MM.1S (cell line): ENCODE measurements at regions not wholly inside any gene's neighbourhood (a gene's known extent, or its start where the extent isn't known, plus 50 kb on each side); places are given as distances from the start of the nearest gene placed in this dataset.

ENCODE experiments used
- DNase-seq: peaks from one replicate; pipeline ENCODE4 v3.0.0-alpha.2; 2015
- H2AFZ ChIP-seq: fragments of 300-600 bp; sonication (generic); 2 replicates; pipeline ENCODE4 v1.6.0; 2016; ENCODE audit warnings: antibody characterized with exemption, low read length
- H3F3A ChIP-seq: fragments of 300-600 bp; sonication (generic); 2 replicates; pipeline ENCODE4 v1.6.1; 2016; ENCODE audit warnings: mild to moderate bottlenecking, antibody characterized with exemption, low read length, moderate library complexity, mixed read lengths; ENCODE audit not compliant: insufficient read depth
- H3K27ac ChIP-seq: fragments of 300-600 bp; sonication (generic); 2 replicates; pipeline ENCODE4 v1.5.1; 2016; ENCODE audit warnings: mild to moderate bottlenecking, low read length
- H3K27me3 ChIP-seq: fragments of 300-600 bp; sonication (generic); replicated peaks from 2 replicates; pipeline ENCODE4 v1.6.0; 2016; ENCODE audit warnings: low read length; ENCODE audit not compliant: insufficient read depth
- H3K36me3 ChIP-seq: fragments of 300-600 bp; sonication (generic); replicated peaks from 2 replicates; pipeline ENCODE4 v1.6.1; 2016; ENCODE audit warnings: mild to moderate bottlenecking, low read length, mixed read lengths; ENCODE audit not compliant: insufficient read depth
- H3K4me1 ChIP-seq: fragments of 300-600 bp; sonication (generic); 2 replicates; pipeline ENCODE4 v1.6.1; 2016; ENCODE audit warnings: low read length, mixed read lengths
- H3K4me2 ChIP-seq: fragments of 300-600 bp; sonication (generic); 2 replicates; pipeline ENCODE4 v1.6.0; 2016; ENCODE audit warnings: low read depth, low read length
- H3K4me3 ChIP-seq: fragments of 300-600 bp; sonication (generic); 2 replicates; pipeline ENCODE4 v1.5.1; 2016; ENCODE audit warnings: low read length, mixed read lengths
- H3K79me2 ChIP-seq: fragments of 300-600 bp; sonication (generic); 2 replicates; pipeline ENCODE4 v1.6.1; 2016; ENCODE audit warnings: mixed run types, low read length, mixed read lengths
- H3K9ac ChIP-seq: fragments of 300-600 bp; sonication (generic); 2 replicates; pipeline ENCODE4 v1.6.1; 2016; ENCODE audit warnings: low read length, mixed read lengths
- H3K9me2 ChIP-seq: fragments of 300-600 bp; sonication (generic); replicated peaks from 2 replicates; pipeline ENCODE4 v1.6.1; 2016; ENCODE audit warnings: mild to moderate bottlenecking, low read length, mixed read lengths; ENCODE audit not compliant: insufficient read depth
- H3K9me3 ChIP-seq: fragments of 300-600 bp; sonication (generic); replicated peaks from 2 replicates; pipeline ENCODE4 v1.6.1; 2016; ENCODE audit warnings: mild to moderate bottlenecking, low read length, mixed read lengths; ENCODE audit not compliant: insufficient read depth
- H4K20me1 ChIP-seq: fragments of 300-600 bp; sonication (generic); 2 replicates; pipeline ENCODE4 v1.6.1; 2016; ENCODE audit warnings: mild to moderate bottlenecking, low read length, moderate library complexity, mixed read lengths; ENCODE audit not compliant: insufficient read depth
- EZH2 ChIP-seq: fragments of 300-600 bp; sonication (generic); optimal IDR thresholded peaks from 2 replicates; pipeline ENCODE3; 2017; ENCODE audit warnings: low read depth, mild to moderate bottlenecking, antibody characterized with exemption, low read length, mixed read lengths
- EZH2phosphoT487 ChIP-seq: fragments of 300-600 bp; sonication (generic); IDR thresholded peaks from 2 replicates; pipeline ENCODE4 v1.6.1; 2018; ENCODE audit warnings: antibody characterized with exemption, low read length
- TF ChIP-seq, protein P1 (sequence below): fragments of 300-600 bp; sonication (generic); IDR thresholded peaks from 2 replicates; pipeline ENCODE4 v1.5.1; 2016; ENCODE audit warnings: antibody characterized with exemption, low read length, mixed read lengths

DNA sequence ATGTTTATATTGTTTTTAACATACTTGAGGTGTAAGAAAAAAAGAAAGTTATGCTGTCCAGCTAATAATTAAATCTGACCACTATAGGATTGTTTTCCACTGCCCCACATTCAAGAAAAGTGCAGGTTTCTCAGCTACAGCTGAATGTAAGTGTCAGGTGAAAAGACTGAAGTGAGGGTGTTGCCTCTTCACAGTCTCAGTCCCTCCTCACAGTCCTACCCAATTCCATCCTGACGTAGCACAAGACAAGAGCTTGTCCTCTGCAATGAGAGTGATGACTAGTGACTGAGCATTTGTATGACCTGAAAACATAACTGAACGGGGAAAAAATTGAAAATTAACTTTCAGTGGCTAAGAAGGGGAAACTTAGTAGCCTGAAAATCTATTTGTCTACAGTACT, 1039.5 kb downstream of the ADGRL2 start:
- no peaks in the 10 kb centered on the region for H3K79me2 ChIP-seq
- no peaks in the 10 kb centered on the region for H3F3A ChIP-seq
- H3K27me3 ChIP-seq = no peaks in the 10 kb centered on the region
- H3K4me2 ChIP-seq = no peak overlapping the region
- H2AFZ ChIP-seq = no peak overlapping the region
- no peak for DNase-seq
- no peak overlapping the region for H3K4me3 ChIP-seq
- H3K9me3 ChIP-seq = no peaks in the 10 kb centered on the region
- H3K4me1 ChIP-seq = no peaks in the 10 kb centered on the region
- TF ChIP-seq EZH2 (no peak), EZH2phosphoT487 (no peak)
- TF ChIP-seq, protein P1, sequence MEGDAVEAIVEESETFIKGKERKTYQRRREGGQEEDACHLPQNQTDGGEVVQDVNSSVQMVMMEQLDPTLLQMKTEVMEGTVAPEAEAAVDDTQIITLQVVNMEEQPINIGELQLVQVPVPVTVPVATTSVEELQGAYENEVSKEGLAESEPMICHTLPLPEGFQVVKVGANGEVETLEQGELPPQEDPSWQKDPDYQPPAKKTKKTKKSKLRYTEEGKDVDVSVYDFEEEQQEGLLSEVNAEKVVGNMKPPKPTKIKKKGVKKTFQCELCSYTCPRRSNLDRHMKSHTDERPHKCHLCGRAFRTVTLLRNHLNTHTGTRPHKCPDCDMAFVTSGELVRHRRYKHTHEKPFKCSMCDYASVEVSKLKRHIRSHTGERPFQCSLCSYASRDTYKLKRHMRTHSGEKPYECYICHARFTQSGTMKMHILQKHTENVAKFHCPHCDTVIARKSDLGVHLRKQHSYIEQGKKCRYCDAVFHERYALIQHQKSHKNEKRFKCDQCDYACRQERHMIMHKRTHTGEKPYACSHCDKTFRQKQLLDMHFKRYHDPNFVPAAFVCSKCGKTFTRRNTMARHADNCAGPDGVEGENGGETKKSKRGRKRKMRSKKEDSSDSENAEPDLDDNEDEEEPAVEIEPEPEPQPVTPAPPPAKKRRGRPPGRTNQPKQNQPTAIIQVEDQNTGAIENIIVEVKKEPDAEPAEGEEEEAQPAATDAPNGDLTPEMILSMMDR = no peak
- no peak overlapping the region for H3K27ac ChIP-seq
- H3K36me3 ChIP-seq = no peaks in the 10 kb centered on the region
- no peaks in the 10 kb centered on the region for H4K20me1 ChIP-seq
- H3K9ac ChIP-seq = no peak overlapping the region
- no peaks in the 10 kb centered on the region for H3K9me2 ChIP-seq

DNA sequence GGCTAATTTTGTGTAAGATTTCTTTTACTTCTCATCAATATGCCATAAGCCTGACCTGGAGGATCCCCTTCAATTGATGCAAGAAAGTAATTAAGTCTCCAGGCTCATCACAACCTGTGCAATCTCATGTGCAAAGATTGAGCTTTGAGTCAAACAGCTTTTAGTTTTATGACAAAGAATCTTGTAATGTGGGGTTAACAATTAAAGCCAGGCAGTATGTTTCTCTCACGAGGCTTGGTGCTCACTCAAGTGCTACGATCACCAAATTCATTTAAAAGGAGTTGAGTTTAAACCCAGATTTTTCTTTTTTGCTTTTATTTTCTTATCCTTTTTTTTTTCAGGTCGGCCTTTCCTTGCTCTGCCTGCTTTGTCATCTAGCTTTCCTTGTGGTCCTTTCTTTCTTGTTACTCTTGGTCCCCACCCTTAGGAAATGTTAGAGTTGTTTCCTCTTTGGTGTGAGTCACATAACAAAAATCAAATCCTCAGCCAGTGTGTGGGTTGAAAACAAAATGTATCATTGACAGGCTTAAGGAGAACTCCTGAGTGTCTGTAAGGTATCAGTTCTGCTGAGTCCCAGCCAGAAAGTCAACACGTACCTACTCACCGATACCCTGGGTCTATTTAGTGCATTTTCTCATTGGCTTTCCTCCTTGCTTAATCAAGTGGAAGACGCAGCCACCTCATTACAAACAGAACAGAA, 1037.2 kb downstream of the ADGRL2 start:
- H3K79me2 ChIP-seq = no peaks in the 10 kb centered on the region
- H3K27me3 ChIP-seq = no peaks in the 10 kb centered on the region
- no peak overlapping the region for H3K4me3 ChIP-seq
- H3K27ac ChIP-seq = no peak overlapping the region
- no peaks in the 10 kb centered on the region for H3K36me3 ChIP-seq
- H4K20me1 ChIP-seq = no peaks in the 10 kb centered on the region
- H3K9ac ChIP-seq = no peak overlapping the region
- H3K9me3 ChIP-seq = no peaks in the 10 kb centered on the region
- no peak overlapping the region for H3K4me2 ChIP-seq
- no peak for DNase-seq
- no peaks in the 10 kb centered on the region for H3F3A ChIP-seq
- H3K4me1 ChIP-seq = no peaks in the 10 kb centered on the region
- no peaks in the 10 kb centered on the region for H3K9me2 ChIP-seq
- TF ChIP-seq, protein P1 = no peak
- TF ChIP-seq EZH2phosphoT487 (no peak), EZH2 (no peak)
- H2AFZ ChIP-seq = no peak overlapping the region

DNA sequence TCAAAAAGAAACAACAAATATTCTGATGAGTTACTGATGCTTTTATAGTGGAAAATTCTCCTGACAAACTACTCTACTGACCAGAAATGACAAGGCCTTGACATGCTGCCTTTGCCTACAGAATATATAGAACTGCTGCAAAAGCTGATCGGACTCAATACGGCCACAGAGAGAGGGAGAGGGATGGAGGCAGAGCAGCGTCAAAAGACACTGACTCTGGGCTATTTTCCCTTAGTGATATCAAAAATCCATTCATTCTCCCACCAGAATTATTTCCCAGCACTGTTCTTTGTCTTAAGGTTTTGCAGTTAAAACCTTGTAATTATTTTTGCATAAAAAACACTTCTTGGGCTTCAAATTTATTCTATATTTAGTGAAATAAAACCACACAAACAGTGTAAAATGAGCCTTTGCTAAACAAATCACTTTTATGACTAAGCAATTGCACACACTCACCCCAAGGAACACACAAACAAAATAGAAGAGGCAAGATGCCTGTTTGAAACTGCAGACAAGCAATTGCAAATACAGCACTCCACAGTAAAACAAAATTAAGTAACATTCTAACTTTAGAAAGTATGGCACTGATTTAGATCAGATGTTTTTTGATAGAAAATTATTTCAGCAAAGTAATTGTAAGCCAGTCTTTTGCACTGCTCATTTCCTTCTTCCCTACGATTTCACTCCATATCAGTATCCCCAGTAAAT, 1036.4 kb downstream of the ADGRL2 start:
- Histone ChIP-seq H3K4me2 (no peak overlapping the region), H3K36me3 (no peaks in the 10 kb centered on the region), H4K20me1 (no peaks in the 10 kb centered on the region), H3K9ac (no peak overlapping the region), H3K4me1 (no peaks in the 10 kb centered on the region), H3K27me3 (no peaks in the 10 kb centered on the region), H3K79me2 (no peaks in the 10 kb centered on the region), H3K9me2 (no peaks in the 10 kb centered on the region), H3K27ac (no peak overlapping the region), H3K4me3 (no peak overlapping the region), H3K9me3 (no peaks in the 10 kb centered on the region), H3F3A (no peaks in the 10 kb centered on the region), H2AFZ (no peak overlapping the region)
- TF ChIP-seq EZH2 (no peak), EZH2phosphoT487 (no peak)
- TF ChIP-seq, protein P1 = no peak
- DNase-seq = no peak
